Sigmoid colon (tissue), 6 donors: ENCODE measurements at regions not wholly inside any gene's neighbourhood (a gene's known extent, or its start where the extent isn't known, plus 50 kb on each side); places are given as distances from the start of the nearest gene placed in this dataset.

Experiments
- DNase-seq: peaks from one replicate; pipeline ENCODE4 v3.0.0-alpha.2; 2019
- H3K27ac ChIP-seq, 4 donors: fragments of 200-600 bp; sonication (generic); one replicate each; pipeline ENCODE4 v1.5.1; 2016 to 2019; ENCODE audit warnings: mild to moderate bottlenecking in 1 of 4
- H3K27me3 ChIP-seq, 3 donors: fragments of 200-600 bp; sonication (generic); one replicate each; pipeline ENCODE4 v1.5.1; 2019; ENCODE audit warnings: mild to moderate bottlenecking in 1 of 3
- H3K36me3 ChIP-seq, 4 donors: fragments of 200-600 bp; sonication (generic); one replicate each; pipeline ENCODE4 v1.5.1; 2016 to 2019
- H3K4me1 ChIP-seq, 4 donors: fragments of 200-600 bp; sonication (generic); one replicate each; pipeline ENCODE4 v1.5.1; 2017 to 2019
- H3K4me3 ChIP-seq, 4 donors: fragments of 200-600 bp; sonication (generic); one replicate each; pipeline ENCODE4 v1.5.1; 2017 to 2019; ENCODE audit warnings: mild to moderate bottlenecking in 2 of 4, moderate library complexity in 1 of 4
- H3K9me3 ChIP-seq, 4 donors: fragments of 200-600 bp in 3 of 4; sonication (generic) in 3 of 4; one replicate each; pipeline versions ENCODE4 v1.5.1 to v1.6.1; 2013 to 2019
- EP300 ChIP-seq, 4 donors: sonication (generic); formaldehyde crosslinking; IDR thresholded peaks; one replicate each; pipeline ENCODE4 v1.6.1; 2017; ENCODE audit warnings: antibody characterized with exemption in 4 of 4
- POLR2A ChIP-seq, 2 donors: fragments of 450-650 bp; IDR thresholded peaks; one replicate each; pipeline ENCODE4 v1.6.1; 2016; ENCODE audit warnings: antibody characterized with exemption in 2 of 2, mild to moderate bottlenecking in 2 of 2, moderate library complexity in 2 of 2
- POLR2AphosphoS5 ChIP-seq, 4 donors: sonication (generic); formaldehyde crosslinking; IDR thresholded peaks; one replicate each; pipeline ENCODE4 v1.6.1; 2017; ENCODE audit warnings: antibody characterized with exemption in 4 of 4
- WGBS, 2 donors: extraction: QIAGEN DNeasy Blood & Tissue Kit; methylation state at CpG; one replicate each; pipeline ENCODE4 v1.1.7; 2013; 5-methylcytosine and 5-hydroxymethylcytosine counted together
- intact Hi-C: fragments of 100-400 bp; cut with DNase I; formaldehyde crosslinking; loops from one replicate; pipeline ENCODE4 v1.15.1; 2023
- TF ChIP-seq, protein P1 (sequence below), 4 experiments: fragments of 450-650 bp in 3 of 4; fragments of 200-600 bp in 1 of 4; IDR thresholded peaks; one replicate each; pipeline ENCODE4 v1.5.1; 2016 to 2019; ENCODE audit warnings: antibody characterized with exemption in 4 of 4, mild to moderate bottlenecking in 3 of 4, moderate library complexity in 2 of 4
- donor health status: healthy with polysubstance abuse.
- donor health status: healthy.

DNA sequence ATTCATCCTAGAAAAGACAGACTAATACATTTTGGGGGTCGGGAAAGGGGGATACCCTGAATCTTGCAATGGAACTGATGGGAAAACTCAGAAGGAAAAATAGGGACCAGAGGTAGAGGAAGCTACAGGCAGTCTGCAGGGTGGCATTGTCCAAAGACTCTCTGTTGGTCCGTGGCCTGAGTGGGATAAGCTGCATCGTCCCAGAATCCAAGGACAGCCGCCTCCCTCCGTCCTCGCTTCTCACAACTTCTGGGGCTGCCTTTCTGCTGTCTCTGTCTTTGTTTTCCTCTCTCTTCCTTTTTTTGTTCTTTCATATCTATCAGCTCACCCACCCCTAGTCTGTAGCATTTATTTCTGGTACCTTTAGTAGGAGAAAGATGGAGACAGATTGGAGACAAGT, 1052.6 kb upstream of the RBFOX1 start:
- intact Hi-C loops = no loop called here
- Histone ChIP-seq H3K27me3 (no peaks in the 10 kb centered on the region), H3K36me3 (no peaks in the 10 kb centered on the region), H3K4me1 (no peaks in the 10 kb centered on the region), H3K4me3 (no peak overlapping the region), H3K9me3 (no peaks in the 10 kb centered on the region), H3K27ac (no peak overlapping the region)
- no peak for TF ChIP-seq EP300 (IDR thresholded peaks at IDR 0.05)
- TF ChIP-seq POLR2AphosphoS5 (IDR thresholded peaks at IDR 0.05) = no peak
- no peak for TF ChIP-seq POLR2A (IDR thresholded peaks at IDR 0.05)
- TF ChIP-seq, protein P1, sequence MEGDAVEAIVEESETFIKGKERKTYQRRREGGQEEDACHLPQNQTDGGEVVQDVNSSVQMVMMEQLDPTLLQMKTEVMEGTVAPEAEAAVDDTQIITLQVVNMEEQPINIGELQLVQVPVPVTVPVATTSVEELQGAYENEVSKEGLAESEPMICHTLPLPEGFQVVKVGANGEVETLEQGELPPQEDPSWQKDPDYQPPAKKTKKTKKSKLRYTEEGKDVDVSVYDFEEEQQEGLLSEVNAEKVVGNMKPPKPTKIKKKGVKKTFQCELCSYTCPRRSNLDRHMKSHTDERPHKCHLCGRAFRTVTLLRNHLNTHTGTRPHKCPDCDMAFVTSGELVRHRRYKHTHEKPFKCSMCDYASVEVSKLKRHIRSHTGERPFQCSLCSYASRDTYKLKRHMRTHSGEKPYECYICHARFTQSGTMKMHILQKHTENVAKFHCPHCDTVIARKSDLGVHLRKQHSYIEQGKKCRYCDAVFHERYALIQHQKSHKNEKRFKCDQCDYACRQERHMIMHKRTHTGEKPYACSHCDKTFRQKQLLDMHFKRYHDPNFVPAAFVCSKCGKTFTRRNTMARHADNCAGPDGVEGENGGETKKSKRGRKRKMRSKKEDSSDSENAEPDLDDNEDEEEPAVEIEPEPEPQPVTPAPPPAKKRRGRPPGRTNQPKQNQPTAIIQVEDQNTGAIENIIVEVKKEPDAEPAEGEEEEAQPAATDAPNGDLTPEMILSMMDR (IDR thresholded peaks at IDR 0.05) = no peak
- DNase-seq = no peak
- 82 to 92% methylated on average over 6 of the region's 6 CpGs for WGBS, 2 donors

DNA sequence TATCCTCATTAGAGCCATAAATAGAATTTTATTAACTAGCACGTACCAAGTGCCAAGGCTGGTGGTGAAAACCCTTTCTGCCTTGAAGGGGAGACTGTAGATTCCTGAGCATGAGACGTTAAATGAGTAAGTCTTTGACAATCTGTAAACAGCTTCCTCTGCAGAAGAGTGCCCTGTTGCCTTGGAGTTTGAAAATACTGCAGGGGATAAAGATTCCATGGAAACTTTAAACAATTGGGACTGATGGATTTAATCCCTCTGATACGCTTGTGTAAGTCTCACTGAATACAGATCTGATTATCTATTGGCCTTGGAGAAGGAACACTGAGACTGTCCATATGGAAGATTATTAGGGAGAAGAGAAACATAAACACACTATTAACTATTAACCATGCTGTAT, 1053.4 kb upstream of the RBFOX1 start:
- 47 to 78% methylated on average over 3 of the region's 3 CpGs for WGBS, 2 donors
- Histone ChIP-seq H3K36me3 (no peaks in the 10 kb centered on the region), H3K27ac (no peak overlapping the region), H3K27me3 (no peaks in the 10 kb centered on the region), H3K9me3 (no peaks in the 10 kb centered on the region), H3K4me1 (no peaks in the 10 kb centered on the region), H3K4me3 (no peak overlapping the region)
- intact Hi-C loops = no loop called here
- DNase-seq = no peak
- TF ChIP-seq EP300 (IDR thresholded peaks at IDR 0.05) (no peak), POLR2A (IDR thresholded peaks at IDR 0.05) (no peak), POLR2AphosphoS5 (IDR thresholded peaks at IDR 0.05) (no peak)
- TF ChIP-seq, protein P1 (IDR thresholded peaks at IDR 0.05) = no peak

DNA sequence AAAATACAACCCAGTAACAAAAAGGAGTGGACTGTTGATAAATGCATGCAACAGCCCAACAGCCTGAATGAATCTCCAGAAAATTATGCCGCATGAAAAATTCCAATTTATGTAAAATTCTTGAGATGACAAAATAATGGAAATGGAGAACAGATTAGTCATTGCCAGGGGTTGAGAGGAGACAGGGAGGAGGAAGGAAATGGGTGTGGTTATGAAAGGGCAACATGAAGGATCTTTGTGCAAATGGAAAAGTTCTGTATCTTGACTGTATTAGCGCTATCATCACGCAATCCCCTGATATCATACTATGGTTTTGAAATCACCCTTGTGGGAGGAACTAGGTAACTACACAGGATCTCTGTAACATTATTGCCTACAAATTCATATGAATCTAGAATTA, 1058.3 kb upstream of the RBFOX1 start:
- TF ChIP-seq EP300 (IDR thresholded peaks at IDR 0.05) (no peak), POLR2AphosphoS5 (IDR thresholded peaks at IDR 0.05) (no peak), POLR2A (IDR thresholded peaks at IDR 0.05) (no peak)
- TF ChIP-seq, protein P1 (IDR thresholded peaks at IDR 0.05) = no peak
- no peak for DNase-seq

DNA sequence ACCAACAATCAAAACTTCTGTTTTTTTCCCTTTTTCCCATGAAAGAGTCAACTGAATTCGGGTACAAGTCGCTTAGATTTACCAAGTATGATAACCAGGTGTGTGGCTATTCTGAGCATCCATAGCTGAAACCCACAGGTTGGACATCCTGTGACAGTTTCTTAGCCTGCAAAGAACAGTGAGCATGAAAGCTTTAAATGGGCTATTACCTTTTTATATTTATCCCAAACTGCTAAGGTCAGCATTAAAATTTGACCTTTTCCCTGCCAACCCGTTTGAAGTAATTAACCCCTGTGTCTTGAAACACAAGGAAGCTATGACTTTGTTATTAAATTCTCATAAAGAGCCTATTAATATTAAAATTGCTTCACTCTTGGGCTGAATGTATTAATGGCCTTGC, 1065.0 kb upstream of the RBFOX1 start:
- Histone ChIP-seq H3K9me3 (no peaks in the 10 kb centered on the region), H3K27ac (no peak overlapping the region), H3K4me3 (no peak overlapping the region), H3K4me1 (no peaks in the 10 kb centered on the region), H3K36me3 (no peaks in the 10 kb centered on the region), H3K27me3 (no peaks in the 10 kb centered on the region)
- no peak for DNase-seq
- WGBS, 2 donors = 68 to 72% methylated on average over 3 of the region's 3 CpGs
- no peak for TF ChIP-seq POLR2A (IDR thresholded peaks at IDR 0.05)
- TF ChIP-seq, protein P1 (IDR thresholded peaks at IDR 0.05) = no peak
- TF ChIP-seq EP300 (IDR thresholded peaks at IDR 0.05) = no peak
- TF ChIP-seq POLR2AphosphoS5 (IDR thresholded peaks at IDR 0.05) = no peak
- intact Hi-C loops = no loop called here

More for the DNA sequence above, 1058.3 kb upstream of the RBFOX1 start:
- Histone ChIP-seq H3K4me3 (no peak overlapping the region), H3K36me3 (no peaks in the 10 kb centered on the region), H3K9me3 (no peaks in the 10 kb centered on the region), H3K27ac (no peak overlapping the region), H3K4me1 (no peaks in the 10 kb centered on the region), H3K27me3 (no peaks in the 10 kb centered on the region)
- intact Hi-C loops = no loop called here
- WGBS, 2 donors = 95 to 99% methylated on average over 3 of the region's 3 CpGs

DNA sequence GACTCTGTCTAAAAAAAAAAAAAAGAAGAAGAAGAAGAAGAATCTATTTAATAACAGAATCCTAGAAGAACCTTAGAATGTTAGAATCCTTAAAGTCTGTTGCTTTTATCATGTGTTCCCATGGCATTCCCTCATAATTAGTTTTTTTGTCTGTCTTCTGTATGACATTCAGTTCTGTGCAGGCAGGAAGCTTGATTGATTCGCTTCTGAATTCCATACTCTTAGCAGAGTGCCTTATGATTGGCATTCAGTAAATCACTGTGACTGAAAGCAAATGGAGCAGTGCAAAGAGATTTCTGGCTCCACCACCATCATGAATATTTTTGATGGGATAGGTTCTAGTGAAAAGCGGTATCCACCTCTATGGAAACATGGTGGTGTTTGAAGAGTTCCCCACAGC, 1065.9 kb upstream of the RBFOX1 start:
- WGBS, 2 donors = 85 to 89% methylated on average over 2 of the region's 2 CpGs
- no peak for DNase-seq
- TF ChIP-seq POLR2AphosphoS5 (IDR thresholded peaks at IDR 0.05) = no peak
- TF ChIP-seq, protein P1 (IDR thresholded peaks at IDR 0.05) = no peak
- TF ChIP-seq POLR2A (IDR thresholded peaks at IDR 0.05) = no peak
- TF ChIP-seq EP300 (IDR thresholded peaks at IDR 0.05) = no peak

More for the DNA sequence above, 1065.9 kb upstream of the RBFOX1 start:
- intact Hi-C loops = no loop called here
- H3K27me3 ChIP-seq = no peaks in the 10 kb centered on the region
- H3K4me1 ChIP-seq = no peaks in the 10 kb centered on the region
- no peak overlapping the region for H3K4me3 ChIP-seq
- H3K27ac ChIP-seq = no peak overlapping the region
- H3K36me3 ChIP-seq = no peaks in the 10 kb centered on the region
- H3K9me3 ChIP-seq = no peaks in the 10 kb centered on the region
